ENCODE measurements at regions not wholly inside any gene's neighbourhood (a gene's known extent, or its start where the extent isn't known, plus 50 kb on each side); places are given as distances from the start of the nearest gene placed in this dataset.
A peak's percentile ranks its signal among the peaks of the same experiment; 100 is the strongest.

DNA sequence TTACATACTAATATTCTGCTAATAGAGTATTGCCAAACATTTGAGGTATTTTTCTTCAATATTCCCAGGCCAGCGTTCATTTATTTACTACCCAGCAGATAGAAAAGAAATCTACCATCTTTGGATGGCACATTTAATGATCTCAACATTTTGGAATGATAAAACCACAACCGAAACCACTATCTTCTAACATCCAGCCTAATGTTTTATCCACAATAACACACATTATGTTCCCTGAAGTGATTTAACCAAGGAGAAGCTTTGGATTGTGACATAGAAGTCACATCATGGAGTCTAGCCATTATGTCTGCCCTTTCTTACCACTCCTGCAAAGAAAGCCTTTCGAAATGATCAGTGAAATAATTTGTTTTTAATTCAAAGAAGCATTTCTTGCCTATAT is 497.1 kb upstream of the PLXNA2 start:
- DNase-seq = no peak

GRCh38 chr1:208743361-208743760 is 499.2 kb upstream of the PLXNA2 start:
- DNase-seq = no peak

DNA sequence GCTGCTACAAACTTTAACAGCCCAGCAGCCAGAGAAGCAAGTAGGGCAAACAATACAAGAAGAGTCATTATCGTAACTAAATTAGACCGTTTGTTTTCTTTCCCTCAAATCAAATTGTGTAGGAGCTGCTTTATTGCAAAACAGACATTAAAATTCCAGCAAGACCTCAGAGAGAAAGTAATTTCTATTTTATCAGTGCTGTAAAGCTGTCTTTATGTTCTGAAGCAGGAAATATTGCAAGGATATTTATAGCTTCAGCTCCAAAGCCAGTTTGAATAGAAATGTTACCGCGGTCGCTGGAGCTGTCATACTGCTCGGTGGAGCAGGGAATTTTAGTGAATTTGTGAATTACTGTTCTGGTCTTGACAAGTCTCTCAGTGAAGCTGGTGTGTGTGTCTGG is 503.8 kb upstream of the PLXNA2 start:
- DNase-seq = no peak

GRCh38 chr1:208748387-208749165 is 504.4 kb upstream of the PLXNA2 start:
- no peak for DNase-seq

- DNase-seq = no peak
These were observed 512.3 kb upstream of the PLXNA2 start for GRCh38 chr1:208756339-208756981.

- DNase-seq = no peak
These were observed 513.7 kb upstream of the PLXNA2 start for GRCh38 chr1:208757846-208758245.

DNA sequence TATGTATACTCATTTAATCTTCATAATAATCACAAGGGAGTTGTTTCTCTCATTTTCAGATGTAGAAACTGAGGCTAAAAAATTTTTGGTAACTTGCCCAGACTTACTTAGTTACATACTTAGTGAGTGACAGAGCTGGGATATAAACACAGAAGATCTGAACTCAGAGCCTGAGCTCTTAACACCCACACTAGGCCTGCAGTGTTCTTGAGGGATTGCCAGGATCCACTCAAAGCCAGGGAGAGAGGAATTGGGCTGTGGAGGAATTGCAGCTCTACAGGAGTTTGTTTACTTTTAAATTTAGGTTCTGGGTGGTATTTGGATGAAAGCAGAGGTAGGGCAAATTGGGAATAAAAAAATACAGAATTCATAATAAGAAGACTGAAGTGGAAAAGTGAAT is 515.1 kb upstream of the PLXNA2 start:
- DNase-seq = no peak

- DNase-seq = peak; percentile 63
These were observed 519.8 kb upstream of the PLXNA2 start for GRCh38 chr1:208763971-208764370.

DNA sequence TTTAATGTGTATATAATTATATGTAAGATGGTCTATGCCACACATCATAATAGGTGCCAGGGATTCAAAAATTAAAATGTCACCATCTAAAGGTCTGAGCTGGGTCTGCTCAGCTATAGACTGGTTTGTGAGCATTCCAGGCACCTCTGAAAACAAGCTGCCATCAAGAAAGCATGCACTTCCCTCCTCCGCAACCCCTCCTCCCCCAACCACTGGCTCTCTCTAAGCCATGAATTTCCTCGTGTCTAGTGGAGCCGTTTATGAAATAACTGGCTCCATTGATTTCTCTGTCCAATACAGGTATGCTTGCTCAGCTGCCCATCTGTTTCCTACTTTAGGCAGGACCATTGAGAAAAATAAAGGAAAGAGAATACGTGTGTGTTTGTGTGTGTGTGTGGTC is 522.6 kb upstream of the PLXNA2 start:
- no peak for DNase-seq

DNA sequence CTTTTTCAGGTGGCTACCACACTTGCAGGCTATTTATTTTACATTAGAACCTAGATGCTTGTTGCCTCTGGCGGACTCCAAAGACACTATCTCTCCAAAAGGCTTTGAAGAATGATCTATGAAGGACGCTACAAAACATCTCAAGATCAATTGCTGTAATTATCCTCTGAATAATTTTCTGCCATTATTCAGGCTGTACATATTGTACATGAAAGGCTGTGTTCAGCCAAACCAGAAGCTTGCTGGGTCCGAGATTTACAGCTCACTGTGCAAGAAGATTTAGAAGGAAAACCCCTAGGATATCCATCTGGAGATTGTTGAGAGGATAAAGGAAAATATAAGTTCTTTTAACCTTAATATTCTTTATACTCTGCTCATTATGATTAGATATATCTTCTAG is 523.6 kb upstream of the PLXNA2 start:
- no peak for DNase-seq

DNA sequence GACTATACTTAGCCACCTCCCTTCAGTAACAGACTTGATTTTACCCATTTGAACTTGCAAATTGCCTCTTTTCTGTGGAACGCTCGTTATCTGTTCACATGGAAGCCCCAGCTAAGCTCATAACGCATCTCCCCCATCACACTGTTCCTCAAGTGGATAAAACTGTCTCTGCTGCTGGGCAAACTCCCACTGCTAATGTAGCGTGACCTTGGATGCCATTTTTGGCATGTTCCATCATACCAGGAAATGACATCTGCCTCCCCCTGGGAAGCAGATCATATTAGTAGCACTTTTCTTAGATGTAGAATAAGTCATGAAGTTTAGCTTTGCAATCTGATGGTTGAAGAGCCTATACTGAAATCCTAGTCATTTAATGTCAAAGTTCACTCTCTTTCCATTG is 528.7 kb upstream of the PLXNA2 start:
- no peak for DNase-seq

DNA sequence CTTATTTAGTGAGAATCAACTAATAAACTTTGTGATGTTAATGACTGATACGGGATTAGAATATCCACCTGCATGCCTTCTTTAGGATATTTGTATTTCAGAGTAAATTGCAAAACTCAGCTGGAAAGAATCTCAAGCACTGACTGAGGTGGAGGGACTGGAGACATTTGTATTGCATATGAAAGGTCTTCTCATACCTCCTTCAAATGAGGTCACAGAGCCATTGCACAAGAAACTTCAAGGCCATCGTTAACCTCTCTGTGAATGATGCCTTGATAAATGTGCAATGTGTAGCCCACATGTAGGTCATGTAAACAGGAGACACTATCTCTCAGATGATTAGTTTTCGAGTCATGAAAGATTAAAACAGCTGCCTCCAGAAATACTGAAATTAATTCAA is 531.7 kb upstream of the PLXNA2 start:
- DNase-seq = no peak

GRCh38 chr1:208778417-208778816 is 534.2 kb upstream of the PLXNA2 start:
- DNase-seq = no peak

- no peak for DNase-seq
These were observed 537.3 kb upstream of the PLXNA2 start for GRCh38 chr1:208781391-208782045.

GRCh38 chr1:208782186-208782585 is 538.0 kb upstream of the PLXNA2 start:
- no peak for DNase-seq

- DNase-seq = no peak
These were observed 541.4 kb upstream of the PLXNA2 start for GRCh38 chr1:208785629-208786028.

GRCh38 chr1:208787219-208787618 is 543.0 kb upstream of the PLXNA2 start:
- DNase-seq = no peak

DNA sequence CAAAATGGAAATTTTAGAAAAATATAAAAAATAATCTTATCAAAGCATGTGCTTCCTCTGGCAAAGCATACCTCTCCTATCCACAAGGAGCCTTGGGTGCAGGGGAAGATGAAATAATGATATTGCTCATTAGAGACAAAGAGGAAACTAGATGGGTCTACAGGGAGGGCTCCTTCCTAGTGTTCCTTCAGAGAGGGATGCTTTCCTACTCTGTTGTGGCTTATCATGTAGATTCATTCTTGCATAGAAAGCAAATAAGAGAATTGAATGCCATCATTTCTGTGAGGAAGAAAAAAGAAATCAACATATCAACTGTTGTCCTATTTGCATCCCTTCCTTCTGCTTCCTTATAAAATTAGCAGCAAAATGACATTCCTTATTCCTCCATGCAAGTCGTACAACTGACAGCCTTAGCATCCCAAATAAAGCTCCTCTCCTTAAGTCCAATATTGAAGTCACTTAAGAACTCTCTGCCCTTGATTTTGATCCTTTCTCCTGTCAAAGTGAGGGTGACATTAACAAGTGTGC is 543.9 kb upstream of the PLXNA2 start:
- DNase-seq = no peak

GRCh38 chr1:208791456-208791855 is 547.3 kb upstream of the PLXNA2 start:
- DNase-seq = no peak

DNA sequence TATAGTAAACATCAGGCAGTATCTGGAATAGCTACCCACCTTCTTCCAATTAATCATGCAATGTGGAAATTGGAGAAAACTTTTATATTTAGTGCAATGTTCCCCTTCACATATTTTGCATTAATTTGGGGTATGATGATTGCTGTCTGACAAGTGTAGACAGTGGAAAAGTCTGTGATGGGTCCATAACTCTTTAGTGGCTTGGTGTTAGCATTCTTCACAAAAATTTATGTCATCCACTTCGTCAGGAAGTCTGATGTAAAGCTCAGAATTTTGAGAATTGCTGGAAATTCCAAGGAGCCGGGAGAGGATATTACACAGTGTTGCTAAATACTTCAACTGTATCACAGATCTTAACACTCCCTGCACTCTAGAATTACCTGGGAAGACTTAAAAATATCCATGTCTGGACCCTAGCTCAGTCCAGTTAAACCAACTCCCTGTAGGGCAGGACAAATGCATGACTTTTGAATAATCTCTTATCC is 549.7 kb upstream of the PLXNA2 start:
- no peak for DNase-seq

- DNase-seq = no peak
These were observed 555.0 kb upstream of the PLXNA2 start for GRCh38 chr1:208799186-208799585.

GRCh38 chr1:208803011-208803811 is 559.0 kb upstream of the PLXNA2 start:
- no peak for DNase-seq

All from inflammatory macrophage treated with lipopolysaccharide for 4 hours (primary cell).